Naive B cell (primary cell): ENCODE measurements at regions not wholly inside any gene's neighbourhood (a gene's known extent, or its start where the extent isn't known, plus 50 kb on each side); places are given as distances from the start of the nearest gene placed in this dataset.

Experiments used
- ATAC-seq, 2 donors: fragments of 150-1000 bp; cut with Tn5 transposase; 2 replicates each; pipeline ENCODE4 v1.10.0; 2021; ENCODE audit warnings: low read depth in 2 of 2, mild to moderate bottlenecking in 2 of 2, moderate library complexity in 2 of 2
- DNase-seq: peaks from one replicate; pipeline ENCODE4 v3.0.0; 2022
- H3K27ac Mint-ChIP-seq, 6 donors: one replicate each; pipeline ENCODE4 v1.8.0; 2020 to 2022; ENCODE audit warnings: mild to moderate bottlenecking in 6 of 6, mixed read lengths in 6 of 6, moderate library complexity in 5 of 6, inconsistent platforms in 2 of 6
- H3K27me3 Mint-ChIP-seq, 3 donors: one replicate each; pipeline ENCODE4 v1.8.0; 2021 to 2022; ENCODE audit warnings: mixed read lengths in 3 of 3, mild to moderate bottlenecking in 1 of 3
- H3K36me3 Mint-ChIP-seq, 2 donors: one replicate each; pipeline ENCODE4 v1.8.0; 2020 to 2022; ENCODE audit warnings: mixed read lengths in 2 of 2, inconsistent platforms in 1 of 2, mild to moderate bottlenecking in 1 of 2
- H3K4me1 Mint-ChIP-seq, 3 donors: one replicate each; pipeline ENCODE4 v1.8.0; 2020 to 2022; ENCODE audit warnings: mixed read lengths in 3 of 3, inconsistent platforms in 1 of 3, mild to moderate bottlenecking in 1 of 3, moderate library complexity in 1 of 3
- H3K4me3 Mint-ChIP-seq, 8 donors: one replicate each; pipeline ENCODE4 v1.8.0; 2020 to 2022; ENCODE audit warnings: mild to moderate bottlenecking in 8 of 8, mixed read lengths in 8 of 8, moderate library complexity in 8 of 8, inconsistent platforms in 2 of 8
- H3K9me3 Mint-ChIP-seq, 7 donors: one replicate each; pipeline ENCODE4 v1.8.0; 2020 to 2022; ENCODE audit warnings: mixed read lengths in 7 of 7, mild to moderate bottlenecking in 5 of 7, inconsistent platforms in 2 of 7, moderate library complexity in 1 of 7

- H3K4me1 Mint-ChIP-seq, result no peaks in the 10 kb centered on the region
- no peak overlapping the region for H3K27ac Mint-ChIP-seq
- no peaks in the 10 kb centered on the region for H3K36me3 Mint-ChIP-seq
- peaks cover 3 to 17% (median 7%) of the 10 kb centered on the region in 7 donors for H3K9me3 Mint-ChIP-seq
- no peak overlapping the region for H3K4me3 Mint-ChIP-seq
- ATAC-seq (no peak), DNase-seq (no peak)
- H3K27me3 Mint-ChIP-seq, result no peaks in the 10 kb centered on the region
Measured at GRCh38 chr12:125907351-125907750, 842.1 kb downstream of the AACS start.

DNA sequence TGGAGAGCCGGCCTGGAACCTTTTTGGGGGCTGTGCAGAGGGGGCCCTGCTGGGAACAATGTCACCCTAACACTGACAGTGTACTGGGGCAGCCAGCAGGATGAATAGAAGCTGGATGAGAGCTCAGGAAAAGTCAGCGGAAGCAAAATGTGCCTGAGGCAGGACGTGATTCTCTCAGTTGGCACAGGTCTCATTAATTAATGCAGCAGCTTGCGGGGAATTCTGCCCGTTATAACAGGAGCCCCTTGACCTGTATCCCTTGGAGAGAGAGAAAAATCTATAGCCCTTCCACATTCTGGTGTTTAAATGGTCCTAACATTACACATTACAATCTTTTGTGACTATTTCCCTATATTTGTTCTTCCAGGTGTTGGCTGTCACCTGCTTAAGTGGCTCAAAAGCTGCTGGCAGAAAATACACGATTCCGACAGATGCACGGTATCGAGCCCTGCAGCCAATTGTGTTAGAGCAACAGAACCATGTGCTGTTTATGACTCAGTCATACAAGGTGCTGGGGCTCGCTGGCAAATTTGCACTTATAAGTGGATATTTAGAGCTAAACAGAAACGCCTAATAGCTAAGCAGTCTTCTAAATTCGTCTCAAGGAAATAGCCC is 854.7 kb downstream of the AACS start:
- DNase-seq (no peak), ATAC-seq (no peak)
- Mint-ChIP-seq H3K4me3 (no peak overlapping the region), H3K36me3 (no peaks in the 10 kb centered on the region), H3K27me3 (no peaks in the 10 kb centered on the region), H3K4me1 (no peaks in the 10 kb centered on the region), H3K9me3 (peaks cover 0 to 13% (median 7%) of the 10 kb centered on the region in 7 donors), H3K27ac (no peak overlapping the region)

DNA sequence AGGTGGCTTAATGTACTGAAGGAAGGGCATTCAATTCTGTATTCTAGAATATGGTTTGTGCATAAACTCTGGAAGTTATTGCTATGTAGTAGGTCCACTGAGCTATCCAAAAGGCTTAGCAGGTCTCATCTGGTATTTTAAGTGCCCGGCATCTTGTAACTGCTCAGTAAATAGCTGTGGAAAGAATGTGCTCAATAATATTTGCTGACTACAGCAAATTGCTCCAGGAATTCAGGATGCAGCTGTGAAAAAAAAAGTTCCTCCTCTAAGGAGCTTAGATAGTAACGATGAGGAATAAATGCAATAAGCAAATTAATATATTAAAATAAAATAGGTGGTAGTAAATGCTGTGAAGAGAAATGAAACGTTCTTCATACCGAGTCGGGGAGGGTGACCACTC is 857.1 kb downstream of the AACS start:
- Mint-ChIP-seq H3K36me3 (no peaks in the 10 kb centered on the region), H3K9me3 (peaks cover 0 to 13% (median 5%) of the 10 kb centered on the region in 7 donors), H3K27ac (no peak overlapping the region), H3K27me3 (no peaks in the 10 kb centered on the region), H3K4me3 (no peak overlapping the region), H3K4me1 (no peaks in the 10 kb centered on the region)
- ATAC-seq, result no peak
- DNase-seq, result no peak

GRCh38 chr12:125936502-125936901 is 871.3 kb downstream of the AACS start:
- Mint-ChIP-seq H3K36me3 (no peaks in the 10 kb centered on the region), H3K27me3 (no peaks in the 10 kb centered on the region), H3K4me1 (no peaks in the 10 kb centered on the region), H3K9me3 (peaks cover 0 to 6% (median 3%) of the 10 kb centered on the region in 7 donors), H3K4me3 (no peak overlapping the region), H3K27ac (no peak overlapping the region)
- ATAC-seq (no peak), DNase-seq (no peak)

DNA sequence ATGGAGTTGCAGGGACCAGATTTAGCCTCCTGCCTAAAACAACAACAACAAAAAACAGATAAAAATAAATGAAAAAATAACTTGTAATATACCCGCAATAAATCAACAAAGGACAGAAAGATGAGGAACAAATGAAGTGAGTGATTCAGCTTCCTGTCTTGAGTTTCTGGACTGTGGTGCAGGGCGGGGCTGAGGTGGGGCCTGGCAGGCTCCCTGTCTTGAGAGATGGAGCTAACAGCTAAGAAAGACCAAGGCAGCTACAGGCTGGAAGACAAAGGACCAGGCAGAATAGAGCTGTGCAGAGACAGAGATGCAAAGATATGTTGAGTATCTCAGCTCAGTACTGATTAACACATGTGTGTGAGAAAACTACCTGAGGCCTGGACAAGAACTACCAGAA is 879.2 kb downstream of the AACS start:
- Mint-ChIP-seq H3K36me3 (no peaks in the 10 kb centered on the region), H3K4me3 (no peak overlapping the region), H3K4me1 (no peaks in the 10 kb centered on the region), H3K9me3 (peaks cover 0 to 4% (median 0%) of the 10 kb centered on the region in 7 donors), H3K27ac (no peak overlapping the region), H3K27me3 (peaks cover 0 to 4% (median 0%) of the 10 kb centered on the region in 3 donors)
- ATAC-seq (no peak), DNase-seq (no peak)

DNA sequence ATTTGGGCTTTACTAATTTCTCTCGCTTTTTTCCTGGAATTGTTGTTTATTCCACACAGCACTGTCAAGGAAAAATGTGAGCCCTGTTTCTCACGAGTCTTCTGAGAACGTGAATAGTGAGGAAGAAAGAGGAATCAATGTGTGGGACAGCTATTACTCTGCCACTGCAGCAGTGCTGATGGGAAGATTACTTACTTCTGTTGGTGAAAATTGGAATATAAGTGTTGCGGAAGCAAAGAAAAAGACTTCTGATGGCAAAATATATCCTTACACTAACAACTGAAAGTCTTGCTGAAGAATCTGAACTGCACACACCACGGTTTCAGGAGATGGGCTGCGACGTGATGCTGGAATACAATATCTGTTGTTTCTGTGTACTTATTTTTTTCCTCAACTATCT is 884.2 kb downstream of the AACS start:
- Mint-ChIP-seq H3K27me3 (no peaks in the 10 kb centered on the region), H3K9me3 (peaks cover 0 to 12% (median 4%) of the 10 kb centered on the region in 7 donors), H3K4me3 (no peak overlapping the region), H3K27ac (no peak overlapping the region), H3K36me3 (no peaks in the 10 kb centered on the region), H3K4me1 (no peaks in the 10 kb centered on the region)
- ATAC-seq (no peak), DNase-seq (no peak)

- DNase-seq, result no peak
- H3K36me3 Mint-ChIP-seq, result no peaks in the 10 kb centered on the region
- H3K4me1 Mint-ChIP-seq, result no peaks in the 10 kb centered on the region
- no peak for ATAC-seq
- no peaks in the 10 kb centered on the region for H3K27me3 Mint-ChIP-seq
- H3K4me3 Mint-ChIP-seq, result no peak overlapping the region
- peaks cover 2 to 21% (median 4%) of the 10 kb centered on the region in 7 donors for H3K9me3 Mint-ChIP-seq
- peak overlapping the region in 1 of 6 donors; percentile 64 for H3K27ac Mint-ChIP-seq
Measured at GRCh38 chr12:125954362-125954761, 889.1 kb downstream of the AACS start.

- ATAC-seq (no peak), DNase-seq (no peak)
- Mint-ChIP-seq H3K4me3 (no peak overlapping the region), H3K27me3 (no peaks in the 10 kb centered on the region), H3K27ac (no peak overlapping the region), H3K36me3 (no peaks in the 10 kb centered on the region), H3K9me3 (peaks cover 4 to 37% (median 11%) of the 10 kb centered on the region in 7 donors), H3K4me1 (no peaks in the 10 kb centered on the region)
Measured at GRCh38 chr12:125956186-125956585, 891.0 kb downstream of the AACS start.

- peaks cover 3 to 17% (median 5%) of the 10 kb centered on the region in 7 donors for H3K9me3 Mint-ChIP-seq
- no peaks in the 10 kb centered on the region for H3K36me3 Mint-ChIP-seq
- H3K4me3 Mint-ChIP-seq, result no peak overlapping the region
- DNase-seq (no peak), ATAC-seq (no peak)
- no peaks in the 10 kb centered on the region for H3K4me1 Mint-ChIP-seq
- no peak overlapping the region for H3K27ac Mint-ChIP-seq
- peaks cover 0 to 8% (median 0%) of the 10 kb centered on the region in 3 donors for H3K27me3 Mint-ChIP-seq
Measured at GRCh38 chr12:125966641-125967040, 901.4 kb downstream of the AACS start.

DNA sequence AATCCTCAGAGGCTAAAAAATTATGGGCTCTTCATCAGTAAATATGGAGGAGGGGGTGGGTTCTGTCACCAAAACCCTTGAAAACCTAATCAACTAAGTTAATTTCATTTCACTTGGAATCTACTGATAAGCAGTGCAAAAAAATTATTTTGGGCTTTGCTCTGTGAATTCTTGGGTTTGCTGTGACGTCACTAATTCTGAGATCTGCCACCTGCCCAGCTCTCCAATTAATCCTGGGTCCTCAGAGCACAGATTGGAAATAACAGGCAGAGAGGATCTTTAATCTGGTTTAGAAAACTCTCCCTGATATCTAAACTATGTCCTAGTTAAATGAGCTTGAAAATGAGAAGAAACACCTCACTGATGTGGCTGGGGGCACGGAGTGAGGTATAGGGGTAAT is 903.2 kb downstream of the AACS start:
- Mint-ChIP-seq H3K27ac (no peak overlapping the region), H3K27me3 (peaks cover 0 to 8% (median 0%) of the 10 kb centered on the region in 3 donors), H3K4me3 (no peak overlapping the region), H3K36me3 (no peaks in the 10 kb centered on the region), H3K9me3 (peaks cover 3 to 14% (median 6%) of the 10 kb centered on the region in 7 donors), H3K4me1 (no peaks in the 10 kb centered on the region)
- ATAC-seq, result no peak
- no peak for DNase-seq

DNA sequence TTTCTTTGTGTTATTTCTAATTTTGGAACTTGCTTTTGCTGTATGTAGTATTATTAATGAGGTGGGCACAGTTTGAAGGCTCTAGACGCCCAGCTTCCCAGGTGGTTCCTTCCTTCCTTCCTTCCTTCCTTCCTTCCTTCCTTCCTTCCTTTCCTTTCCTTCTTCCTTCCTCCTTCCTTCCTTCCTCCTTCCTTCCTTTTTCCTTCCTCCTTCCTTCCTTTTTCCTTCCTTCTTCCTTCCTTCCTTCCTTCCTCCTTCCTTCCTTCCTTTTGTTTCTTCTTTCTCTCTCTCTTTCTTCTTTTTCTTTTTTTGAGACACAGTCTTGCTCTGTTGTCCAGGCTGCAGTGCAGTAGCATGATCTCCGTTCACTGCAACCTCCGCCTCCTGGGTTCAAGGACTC is 906.7 kb downstream of the AACS start:
- DNase-seq (no peak), ATAC-seq (no peak)
- H3K36me3 Mint-ChIP-seq, result no peaks in the 10 kb centered on the region
- no peak overlapping the region for H3K4me3 Mint-ChIP-seq
- no peak overlapping the region for H3K27ac Mint-ChIP-seq
- no peaks in the 10 kb centered on the region for H3K4me1 Mint-ChIP-seq
- peaks cover 0 to 5% (median 2%) of the 10 kb centered on the region in 7 donors for H3K9me3 Mint-ChIP-seq
- H3K27me3 Mint-ChIP-seq, result no peaks in the 10 kb centered on the region

DNA sequence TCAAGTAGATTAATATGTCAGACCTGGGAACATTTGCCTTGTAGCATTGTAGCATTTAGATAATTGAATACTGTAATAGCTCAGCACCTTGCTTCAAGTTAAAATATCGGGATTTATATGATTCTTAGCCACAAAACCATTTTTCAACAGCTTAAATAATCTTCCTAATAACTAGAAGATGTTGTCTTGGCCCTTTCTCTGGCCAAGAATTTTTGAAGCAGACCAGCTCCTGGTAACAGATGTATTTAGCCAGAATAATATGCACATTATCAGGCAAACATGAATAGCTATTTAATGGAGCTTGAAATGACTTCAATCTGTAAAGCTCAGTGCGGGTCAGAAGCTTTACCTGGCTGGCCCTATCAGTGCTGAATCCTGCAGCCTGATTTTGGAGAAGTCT is 913.1 kb downstream of the AACS start:
- DNase-seq, result no peak
- Mint-ChIP-seq H3K27ac (no peak overlapping the region), H3K4me1 (no peaks in the 10 kb centered on the region), H3K9me3 (peaks cover 0 to 13% (median 4%) of the 10 kb centered on the region in 7 donors), H3K27me3 (peaks cover 0 to 11% (median 6%) of the 10 kb centered on the region in 3 donors), H3K4me3 (no peak overlapping the region), H3K36me3 (no peaks in the 10 kb centered on the region)
- ATAC-seq, result no peak

GRCh38 chr12:125981610-125982253 is 916.5 kb downstream of the AACS start:
- DNase-seq (no peak), ATAC-seq (no peak)
- peaks cover 0 to 13% (median 6%) of the 10 kb centered on the region in 7 donors for H3K9me3 Mint-ChIP-seq
- H3K27ac Mint-ChIP-seq, result peak overlapping the region in 1 of 6 donors; percentile 6
- no peak overlapping the region for H3K4me3 Mint-ChIP-seq
- peaks cover 0 to 15% (median 9%) of the 10 kb centered on the region in 3 donors for H3K4me1 Mint-ChIP-seq
- H3K27me3 Mint-ChIP-seq, result peaks cover 16 to 38% (median 29%) of the 10 kb centered on the region in 3 donors
- H3K36me3 Mint-ChIP-seq, result no peaks in the 10 kb centered on the region

- peak overlapping the region in 7 of 8 donors; percentile 28 to 88 (median 60) for H3K4me3 Mint-ChIP-seq
- peaks cover 2 to 12% (median 6%) of the 10 kb centered on the region in 7 donors for H3K9me3 Mint-ChIP-seq
- DNase-seq, result no peak
- ATAC-seq, result peak in 1 of 2 donors; percentile 32
- H3K36me3 Mint-ChIP-seq, result no peaks in the 10 kb centered on the region
- H3K4me1 Mint-ChIP-seq, result peaks cover 0 to 15% (median 9%) of the 10 kb centered on the region in 3 donors
- peaks cover 16 to 38% (median 29%) of the 10 kb centered on the region in 3 donors for H3K27me3 Mint-ChIP-seq
- no peak overlapping the region for H3K27ac Mint-ChIP-seq
Measured at GRCh38 chr12:125983094-125983783, 918.0 kb downstream of the AACS start.
